GM12892 (cell line): ENCODE measurements at regions not wholly inside any gene's neighbourhood (a gene's known extent, or its start where the extent isn't known, plus 50 kb on each side); places are given as distances from the start of the nearest gene placed in this dataset.
A peak's percentile ranks its signal among the peaks of the same experiment; 100 is the strongest.

Experiments used
- DNase-seq: peaks from one replicate; pipeline ENCODE4 v3.0.0; 2011; ENCODE audit not compliant: insufficient read length
- FAIRE-seq: peaks from 2 replicates; lab custom pipeline; 2011; peaks lifted over from hg19 to GRCh38; lab: Jason Lieb, UNC
- POLR2A ChIP-seq: IDR thresholded peaks from 2 replicates; pipeline ENCODE4 v1.6.1; 2011; ENCODE audit warnings: low read depth, low read length, control low read depth
- POLR2AphosphoS5 ChIP-seq: IDR thresholded peaks from 2 replicates; pipeline ENCODE4 v1.6.1; 2011; ENCODE audit warnings: low read depth, low read length, control low read depth
- TAF1 ChIP-seq: IDR thresholded peaks from 2 replicates; pipeline ENCODE4 v1.6.1; 2011; ENCODE audit warnings: low read depth, mild to moderate bottlenecking, control low read depth, low read length, borderline replicate concordance

DNA sequence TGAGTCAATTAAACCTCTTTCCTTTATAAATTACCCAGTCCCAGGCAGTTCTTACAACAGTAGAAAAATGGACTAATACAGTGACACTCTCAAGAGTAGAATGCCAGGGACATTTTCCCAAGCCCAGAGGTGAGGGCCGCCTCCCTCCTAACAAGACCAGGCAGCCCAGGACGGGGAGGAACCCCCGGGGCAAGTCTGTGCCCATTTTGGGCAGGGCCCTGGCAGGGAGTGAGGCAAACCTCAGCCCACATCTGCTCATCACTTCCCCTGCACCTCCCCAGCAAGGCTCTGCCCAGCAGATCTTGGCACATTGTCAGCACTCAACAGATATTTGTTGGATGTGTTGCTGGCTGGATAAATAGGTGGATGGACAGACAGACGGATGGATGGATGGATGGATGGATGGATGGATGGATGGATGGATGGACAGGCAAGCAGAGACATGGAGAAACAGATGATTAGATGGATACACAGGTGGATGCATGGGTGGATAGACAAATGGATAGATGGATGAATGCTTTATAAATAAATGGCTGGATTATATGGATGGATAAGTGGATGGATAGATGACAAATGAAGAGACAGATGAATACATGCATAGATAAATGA lies 271.3 kb downstream of the PARN start:
- no peak for DNase-seq
- no peak for FAIRE-seq
- TF ChIP-seq POLR2A (no peak), TAF1 (no peak), POLR2AphosphoS5 (no peak)

DNA sequence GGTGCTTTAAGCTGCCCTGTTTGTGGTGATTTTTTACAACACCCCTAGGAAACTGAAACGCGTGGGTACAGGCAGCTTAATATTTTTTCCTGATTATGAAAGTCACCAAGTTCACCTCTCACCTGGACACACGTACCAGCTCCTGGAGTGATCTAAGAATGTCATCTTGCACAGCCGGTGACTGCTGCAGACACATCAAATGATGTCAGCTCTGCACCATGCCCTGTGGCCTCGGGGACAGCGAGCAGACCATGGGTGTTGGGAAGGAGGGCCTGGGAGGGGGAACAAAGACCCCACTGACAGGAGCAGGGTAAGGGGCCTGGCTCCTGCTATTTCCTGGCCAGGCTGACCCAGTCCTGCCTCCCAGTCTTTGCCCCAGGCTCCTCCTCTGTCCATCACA lies 272.7 kb downstream of the PARN start:
- no peak for TF ChIP-seq POLR2A
- TF ChIP-seq POLR2AphosphoS5: no peak
- no peak for TF ChIP-seq TAF1
- DNase-seq (no peak), FAIRE-seq (no peak)

DNA sequence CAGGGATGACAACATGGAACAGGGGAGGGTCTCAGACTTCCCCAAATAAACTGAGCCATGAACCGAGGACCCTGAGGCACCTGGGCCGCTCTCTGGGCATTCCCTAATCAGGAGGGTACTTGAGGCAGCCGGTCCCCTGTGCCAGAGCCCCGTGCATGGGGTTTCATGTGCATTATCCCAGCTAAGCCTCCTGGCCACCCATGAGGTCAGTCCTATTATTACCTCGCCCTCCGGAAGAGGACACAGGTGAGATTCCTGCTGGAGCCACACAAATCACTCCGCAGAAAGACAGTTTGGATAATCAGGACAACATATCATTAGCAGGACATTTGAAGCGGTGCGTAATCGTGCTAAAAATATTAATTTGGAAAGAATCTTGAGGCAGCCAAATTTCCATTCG lies 274.0 kb downstream of the PARN start:
- FAIRE-seq (peak; percentile 14), DNase-seq (no peak)
- no peak for TF ChIP-seq POLR2A

DNA sequence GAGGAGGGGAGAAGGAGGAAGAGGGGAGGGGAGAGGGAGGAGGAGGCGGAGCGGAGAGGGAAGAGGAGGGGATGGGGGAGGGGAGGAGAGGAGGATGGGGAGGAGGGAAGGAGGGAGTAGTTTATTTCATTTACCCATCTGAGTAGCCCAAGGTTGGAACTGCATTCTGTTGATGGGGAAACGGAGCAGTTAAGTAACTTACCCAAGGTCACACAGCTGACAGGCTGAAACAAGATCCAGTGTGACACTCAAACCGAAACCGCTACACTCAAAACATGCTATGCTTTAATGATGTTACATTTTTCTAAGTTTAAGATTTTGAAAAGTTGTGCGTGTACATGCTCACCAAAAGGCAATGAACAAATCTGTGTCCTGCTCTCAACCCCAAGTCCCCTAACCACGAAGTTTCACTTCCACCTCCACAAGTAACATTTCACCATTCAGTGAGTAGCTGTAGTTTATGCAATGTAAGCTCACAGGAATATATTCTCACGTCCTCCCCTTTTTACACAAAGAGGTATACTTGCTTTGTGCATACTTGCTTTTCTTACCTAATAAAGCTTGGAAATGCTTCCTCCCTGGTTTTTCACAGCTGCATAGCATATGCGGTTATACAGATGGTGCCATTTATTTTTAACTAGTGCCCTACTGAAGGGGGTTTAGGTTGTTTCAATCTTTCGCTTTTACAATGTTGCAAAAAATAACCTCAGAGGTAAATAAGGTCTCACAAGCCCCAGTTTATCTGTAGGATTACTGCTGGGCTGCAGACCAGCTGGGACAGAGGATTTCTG lies 275.3 kb downstream of the PARN start:
- no peak for TF ChIP-seq POLR2A
- TF ChIP-seq POLR2AphosphoS5: no peak; the same call in 1 of the 2 replicates
- no peak for TF ChIP-seq TAF1
- no peak for DNase-seq
- peak; percentile 99 for FAIRE-seq

DNA sequence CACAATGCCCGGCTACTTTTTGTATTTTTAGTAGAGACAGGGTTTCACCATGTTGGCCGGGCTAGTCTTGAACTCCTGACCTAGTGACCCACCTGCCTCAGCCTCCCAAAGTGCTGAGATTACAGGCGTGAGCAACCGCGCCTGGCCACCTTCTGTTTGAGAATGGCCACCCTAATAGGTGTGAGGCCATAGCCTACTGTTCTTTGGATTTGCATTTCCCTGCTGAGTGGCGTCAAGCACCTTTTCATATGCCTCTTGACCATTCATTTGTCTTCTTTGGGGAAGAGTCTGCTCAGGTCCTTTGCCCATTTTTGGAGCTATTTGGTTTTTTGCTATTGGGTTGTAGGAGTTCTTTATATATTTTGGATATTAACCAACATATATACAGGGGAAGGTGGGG lies 276.7 kb downstream of the PARN start:
- no peak for TF ChIP-seq POLR2AphosphoS5
- TF ChIP-seq TAF1: no peak
- no peak for TF ChIP-seq POLR2A
- FAIRE-seq (no peak), DNase-seq (no peak)

DNA sequence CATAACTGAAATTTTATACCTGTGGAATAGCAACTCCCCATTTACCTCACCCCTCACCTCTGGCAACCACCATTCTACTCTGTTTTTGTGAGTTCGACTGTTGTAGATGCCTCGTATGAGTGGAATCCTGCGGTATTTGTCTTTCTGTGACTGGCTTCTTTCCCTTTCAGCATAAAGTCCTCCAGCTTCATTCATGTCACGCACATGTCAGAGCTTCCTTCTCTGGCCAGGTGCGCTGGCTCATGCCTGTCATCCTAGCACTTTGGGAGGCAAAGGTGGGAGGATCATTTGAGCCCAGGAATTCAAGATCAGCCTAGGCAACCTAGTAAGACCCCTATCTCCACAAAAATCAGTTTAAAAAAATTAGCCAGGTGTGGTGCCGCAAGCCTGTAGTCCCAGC lies 278.4 kb downstream of the PARN start:
- FAIRE-seq (no peak), DNase-seq (no peak)
- no peak for TF ChIP-seq POLR2AphosphoS5
- no peak for TF ChIP-seq TAF1
- TF ChIP-seq POLR2A: no peak

DNA sequence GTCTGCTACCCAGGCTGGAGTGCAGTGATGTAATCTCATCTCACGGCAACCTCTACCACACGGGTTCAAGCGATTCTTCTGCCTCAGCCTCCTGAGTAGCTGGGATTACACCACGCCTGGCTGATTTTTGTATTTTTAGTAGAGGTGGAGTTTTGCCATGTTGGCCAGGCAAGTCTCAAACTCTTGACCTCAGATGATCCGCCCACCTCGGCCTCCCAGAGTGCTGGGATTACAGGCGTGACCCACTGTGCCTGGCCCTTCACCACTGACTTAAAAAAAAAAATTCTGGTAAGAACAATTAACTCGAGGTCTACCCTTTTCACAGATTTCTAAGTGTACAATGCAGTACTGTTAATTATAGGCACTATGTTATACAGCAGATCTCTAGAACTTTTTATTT lies 279.4 kb downstream of the PARN start:
- DNase-seq (no peak), FAIRE-seq (no peak)
- TF ChIP-seq TAF1 (no peak), POLR2AphosphoS5 (no peak), POLR2A (no peak)

DNA sequence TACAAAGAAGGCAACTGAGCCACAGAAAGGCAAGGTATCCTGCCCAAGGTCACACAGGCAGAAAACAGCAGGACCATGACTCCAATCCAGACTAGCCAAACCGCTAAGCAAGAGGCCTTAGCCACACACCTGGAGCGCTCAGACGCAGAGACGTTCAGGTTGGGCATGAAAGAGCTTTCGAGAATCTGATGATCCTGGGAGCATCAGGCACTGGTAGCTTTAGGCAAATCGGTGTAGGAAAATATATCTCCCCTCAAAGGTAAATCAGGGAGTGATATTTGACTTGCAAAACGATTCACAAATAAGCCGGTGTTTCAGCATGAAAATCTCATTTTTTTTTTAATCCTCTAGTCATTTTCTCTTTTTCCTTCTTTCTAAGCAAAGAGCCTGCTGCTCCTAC lies 279.0 kb downstream of the MRTFB start:
- FAIRE-seq (no peak), DNase-seq (no peak)
- no peak for TF ChIP-seq POLR2A

DNA sequence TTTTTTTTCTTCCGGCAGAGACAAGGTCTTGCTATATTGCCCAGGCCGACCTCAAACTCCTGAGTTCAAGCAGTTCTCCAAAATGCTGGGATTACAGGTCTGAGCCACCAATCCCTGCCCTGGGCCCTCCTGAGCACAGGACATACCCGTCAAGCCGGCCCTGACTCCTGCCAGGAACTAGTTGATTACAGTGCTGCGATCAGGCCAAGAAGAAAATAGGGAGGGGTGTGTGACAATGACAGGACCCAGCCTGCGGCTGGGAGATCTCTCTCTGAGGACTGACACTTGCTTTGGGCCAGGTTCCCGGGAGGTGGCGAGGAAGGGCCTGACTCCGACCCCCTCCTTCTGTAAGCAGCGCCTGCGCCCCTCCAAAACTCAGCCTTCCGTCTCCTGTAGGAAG lies 276.6 kb downstream of the MRTFB start:
- FAIRE-seq (no peak), DNase-seq (no peak)
- no peak for TF ChIP-seq POLR2A
- no peak for TF ChIP-seq POLR2AphosphoS5
- TF ChIP-seq TAF1: no peak

DNA sequence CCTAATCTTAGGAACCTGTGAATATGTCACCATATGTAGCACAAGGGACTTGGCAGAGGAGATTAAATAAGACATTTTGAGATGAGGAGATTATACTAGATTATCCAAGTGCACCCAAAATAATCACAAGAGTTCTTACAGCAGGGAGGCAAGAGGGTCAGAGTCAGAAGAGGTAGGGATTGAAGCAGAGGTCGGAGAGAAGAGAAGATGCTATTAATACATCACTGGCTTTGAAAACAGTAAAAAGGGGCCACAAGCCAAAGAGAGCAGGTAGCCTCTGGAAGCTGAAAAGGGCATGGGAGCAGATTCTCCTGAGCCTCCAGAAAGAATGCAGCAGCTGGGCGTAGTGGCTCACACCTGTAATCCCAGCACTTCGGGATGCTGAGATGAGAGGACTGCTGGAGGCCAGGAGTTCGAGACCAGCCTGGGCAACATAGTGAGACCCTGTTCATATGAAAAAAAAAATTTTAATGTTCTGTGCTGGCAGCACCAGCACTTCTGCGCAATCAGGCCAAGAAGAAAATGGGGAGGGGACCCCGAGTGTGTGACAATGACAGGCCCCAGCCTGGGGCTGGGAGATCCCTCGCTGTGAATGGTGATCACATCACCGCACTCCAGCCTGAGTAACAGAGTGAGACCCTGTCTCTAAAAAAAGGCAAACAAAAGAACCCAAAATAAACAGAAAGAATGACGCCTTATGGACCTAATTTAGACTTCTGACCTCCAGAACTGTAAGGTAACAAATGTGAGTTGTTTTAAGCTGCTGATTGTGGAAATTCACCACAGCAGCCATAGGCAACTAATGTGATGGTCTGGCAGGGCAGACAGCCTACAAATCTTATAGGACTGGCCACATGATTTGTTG lies 275.4 kb downstream of the MRTFB start:
- FAIRE-seq: no peak
- TF ChIP-seq POLR2A (no peak), POLR2AphosphoS5 (no peak), TAF1 (no peak)
- DNase-seq: no peak

DNA sequence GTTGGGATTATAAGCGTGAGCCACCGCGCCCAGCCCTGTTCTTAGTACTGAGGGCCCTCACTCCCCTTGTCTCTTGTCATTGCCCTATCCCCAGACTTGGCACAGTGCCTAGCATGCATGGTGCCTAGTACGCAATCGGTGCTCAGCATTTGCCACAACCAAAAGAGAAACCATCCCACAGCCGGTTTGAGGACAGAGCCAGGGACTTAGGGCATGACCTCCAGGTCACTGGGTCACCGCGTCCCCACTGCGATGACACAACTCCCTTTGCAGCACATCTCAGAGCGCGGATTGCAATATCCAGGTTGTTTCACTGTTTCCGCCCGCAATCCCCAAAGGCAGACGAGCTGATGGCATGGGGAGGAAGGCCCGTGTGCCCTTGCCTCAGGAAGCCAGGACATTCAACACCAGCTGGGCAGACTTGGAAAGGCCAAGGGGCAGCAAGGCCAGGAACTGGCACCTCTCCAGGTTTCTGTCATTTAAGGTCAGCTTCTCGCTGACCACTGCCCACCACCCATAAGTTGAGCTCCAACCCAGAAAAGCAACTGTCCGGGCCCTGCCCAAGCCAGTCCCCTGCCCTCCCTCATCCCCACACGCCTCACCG lies 274.5 kb downstream of the MRTFB start:
- FAIRE-seq (no peak), DNase-seq (no peak)
- TF ChIP-seq POLR2A (no peak), TAF1 (no peak), POLR2AphosphoS5 (no peak)

DNA sequence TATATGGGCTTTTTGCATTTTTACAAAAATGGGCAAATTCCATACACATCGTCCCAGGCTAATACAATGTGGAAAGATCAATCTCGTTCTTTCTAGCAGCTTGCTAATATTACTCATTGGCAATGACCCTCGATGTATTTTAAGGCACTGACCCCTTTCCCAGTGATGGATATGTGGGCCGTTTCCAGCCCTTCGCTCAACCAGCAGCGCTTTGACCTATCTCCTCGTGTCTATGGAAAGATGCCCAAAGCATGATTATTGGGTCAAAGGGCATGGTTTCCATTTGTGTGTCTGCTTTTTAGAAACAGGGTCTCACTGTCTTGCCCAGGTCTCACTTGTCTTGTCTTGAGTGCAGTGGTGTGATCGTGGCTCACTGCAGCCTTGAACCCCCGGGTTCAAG lies 273.8 kb downstream of the MRTFB start:
- DNase-seq: no peak
- no peak for FAIRE-seq
- TF ChIP-seq TAF1 (no peak), POLR2A (no peak)
